Glutamatergic neuron (in vitro differentiated cells): ENCODE measurements at regions not wholly inside any gene's neighbourhood (a gene's known extent, or its start where the extent isn't known, plus 50 kb on each side); places are given as distances from the start of the nearest gene placed in this dataset.
"Not testable (repeated sequence)": the region's sequence is repeated elsewhere in the genome, so short reads cannot be mapped to it uniquely, and the experiment has no call there.

Experiments
- DNase-seq: peaks from one replicate; pipeline ENCODE4 v3.0.0; 2022
- H3K27ac Mint-ChIP-seq: one replicate; pipeline ENCODE4 v1.8.0; 2020; ENCODE audit warnings: mild to moderate bottlenecking, mixed read lengths, inconsistent platforms; ENCODE audit not compliant: unreplicated experiment
- H3K27me3 Mint-ChIP-seq: one replicate; pipeline ENCODE4 v1.8.0; 2020; ENCODE audit warnings: mild to moderate bottlenecking, moderate library complexity, mixed read lengths, inconsistent platforms; ENCODE audit not compliant: unreplicated experiment
- H3K36me3 Mint-ChIP-seq: one replicate; pipeline ENCODE4 v1.8.0; 2020; ENCODE audit warnings: mild to moderate bottlenecking, mixed read lengths, inconsistent platforms; ENCODE audit not compliant: unreplicated experiment
- H3K4me1 Mint-ChIP-seq: one replicate; pipeline ENCODE4 v1.8.0; 2020; ENCODE audit warnings: mild to moderate bottlenecking, low read depth, mixed read lengths, inconsistent platforms; ENCODE audit not compliant: unreplicated experiment
- H3K4me3 Mint-ChIP-seq: one replicate; pipeline ENCODE4 v1.8.0; 2020; ENCODE audit warnings: mild to moderate bottlenecking, mixed read lengths, inconsistent platforms; ENCODE audit not compliant: unreplicated experiment
- H3K9me3 Mint-ChIP-seq: one replicate; pipeline ENCODE4 v1.8.0; 2020; ENCODE audit warnings: mild to moderate bottlenecking, moderate library complexity, mixed read lengths, inconsistent platforms; ENCODE audit not compliant: unreplicated experiment
- TF ChIP-seq, protein P1 (sequence below): fragments of 200-600 bp; sonication (generic); IDR thresholded peaks from one replicate; pipeline ENCODE4 v1.5.0; 2021; ENCODE audit not compliant: partially characterized antibody, unreplicated experiment

DNA sequence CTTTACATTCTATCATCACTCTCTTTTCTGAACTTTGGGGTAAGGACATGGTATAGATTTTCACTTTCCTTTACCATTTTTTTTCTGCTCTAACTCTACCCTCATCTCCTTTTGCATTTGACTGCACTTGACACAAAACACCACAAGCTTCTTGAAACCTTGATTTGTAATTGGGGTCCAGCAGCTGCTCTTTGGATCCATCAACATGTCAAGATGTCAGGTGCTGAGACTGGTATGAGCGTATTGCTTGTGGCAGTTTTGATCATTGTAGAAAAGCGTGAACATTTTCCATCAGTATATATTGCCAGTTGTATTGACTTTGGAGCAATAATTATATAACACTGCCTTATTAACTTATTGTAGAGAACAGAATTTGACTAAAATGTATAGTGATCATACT, 838.6 kb downstream of the TRHDE start:
- no peaks in the 10 kb centered on the region for H3K9me3 Mint-ChIP-seq
- DNase-seq = no peak
- H3K4me3 Mint-ChIP-seq = no peak overlapping the region
- TF ChIP-seq, protein P1, sequence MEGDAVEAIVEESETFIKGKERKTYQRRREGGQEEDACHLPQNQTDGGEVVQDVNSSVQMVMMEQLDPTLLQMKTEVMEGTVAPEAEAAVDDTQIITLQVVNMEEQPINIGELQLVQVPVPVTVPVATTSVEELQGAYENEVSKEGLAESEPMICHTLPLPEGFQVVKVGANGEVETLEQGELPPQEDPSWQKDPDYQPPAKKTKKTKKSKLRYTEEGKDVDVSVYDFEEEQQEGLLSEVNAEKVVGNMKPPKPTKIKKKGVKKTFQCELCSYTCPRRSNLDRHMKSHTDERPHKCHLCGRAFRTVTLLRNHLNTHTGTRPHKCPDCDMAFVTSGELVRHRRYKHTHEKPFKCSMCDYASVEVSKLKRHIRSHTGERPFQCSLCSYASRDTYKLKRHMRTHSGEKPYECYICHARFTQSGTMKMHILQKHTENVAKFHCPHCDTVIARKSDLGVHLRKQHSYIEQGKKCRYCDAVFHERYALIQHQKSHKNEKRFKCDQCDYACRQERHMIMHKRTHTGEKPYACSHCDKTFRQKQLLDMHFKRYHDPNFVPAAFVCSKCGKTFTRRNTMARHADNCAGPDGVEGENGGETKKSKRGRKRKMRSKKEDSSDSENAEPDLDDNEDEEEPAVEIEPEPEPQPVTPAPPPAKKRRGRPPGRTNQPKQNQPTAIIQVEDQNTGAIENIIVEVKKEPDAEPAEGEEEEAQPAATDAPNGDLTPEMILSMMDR = no peak
- H3K27me3 Mint-ChIP-seq = no peaks in the 10 kb centered on the region
- no peaks in the 10 kb centered on the region for H3K36me3 Mint-ChIP-seq
- peaks cover 3% of the 10 kb centered on the region for H3K4me1 Mint-ChIP-seq
- H3K27ac Mint-ChIP-seq = no peak overlapping the region

DNA sequence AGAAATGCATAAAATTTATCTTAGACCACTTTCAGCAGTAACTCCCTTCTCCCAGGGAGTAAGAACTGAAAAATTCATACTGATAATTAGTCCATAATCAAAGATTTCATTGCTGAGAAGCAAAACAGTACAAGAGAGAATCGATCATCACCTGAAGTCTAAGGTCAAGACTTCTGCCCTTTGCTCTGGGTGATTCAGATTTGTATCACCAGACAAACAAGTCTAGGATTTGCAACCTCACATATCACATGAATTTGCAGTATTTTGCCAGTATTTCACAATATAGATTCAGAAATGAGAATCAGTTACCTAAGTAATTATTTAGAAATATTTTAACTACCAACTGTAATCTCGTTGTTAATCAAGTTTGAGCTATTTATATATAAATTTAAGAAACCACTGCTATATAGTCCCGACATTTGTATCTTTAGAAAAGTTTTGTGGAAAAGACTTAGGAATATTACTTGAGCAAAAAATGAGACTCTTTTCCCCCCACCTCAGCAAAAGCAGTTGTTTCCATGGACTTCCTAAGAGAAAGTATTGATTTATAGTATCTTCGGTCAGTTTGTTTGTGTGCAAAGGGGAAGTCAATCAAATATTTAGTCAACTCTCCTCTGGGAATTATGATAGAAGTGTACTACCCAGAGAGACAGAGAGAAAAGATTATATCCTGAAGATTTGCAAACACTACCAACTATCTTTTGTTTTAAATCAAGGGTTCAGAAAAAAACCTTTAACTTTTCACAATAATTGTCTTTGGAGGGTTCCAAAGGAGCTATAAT, 840.1 kb downstream of the TRHDE start:
- TF ChIP-seq, protein P1 = no peak
- no peak overlapping the region for H3K27ac Mint-ChIP-seq
- no peak for DNase-seq
- no peaks in the 10 kb centered on the region for H3K36me3 Mint-ChIP-seq
- no peaks in the 10 kb centered on the region for H3K9me3 Mint-ChIP-seq
- H3K4me1 Mint-ChIP-seq = no peaks in the 10 kb centered on the region
- no peak overlapping the region for H3K4me3 Mint-ChIP-seq
- H3K27me3 Mint-ChIP-seq = no peaks in the 10 kb centered on the region

DNA sequence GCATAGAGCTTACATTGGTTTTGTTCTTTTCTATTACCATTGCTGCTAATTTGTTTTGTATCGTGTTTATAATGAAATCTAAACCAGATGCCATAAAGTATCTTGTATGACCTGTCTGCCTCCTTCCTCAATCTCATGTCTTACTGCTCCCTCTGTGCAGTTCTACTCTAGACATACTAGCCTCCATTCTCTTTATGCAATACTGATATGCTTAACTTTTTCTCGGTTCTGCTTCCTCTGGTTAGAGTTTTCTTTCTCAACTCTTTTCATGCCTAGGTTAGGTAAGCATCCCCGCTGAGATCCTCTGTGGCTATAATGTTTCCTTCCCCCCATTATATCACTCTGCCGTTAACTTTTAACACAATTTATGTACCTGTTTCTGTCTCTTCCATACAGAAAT, 852.3 kb downstream of the TRHDE start:
- Mint-ChIP-seq H3K4me1 (no peaks in the 10 kb centered on the region), H3K9me3 (no peaks in the 10 kb centered on the region), H3K4me3 (no peak overlapping the region), H3K36me3 (no peaks in the 10 kb centered on the region), H3K27ac (no peak overlapping the region), H3K27me3 (no peaks in the 10 kb centered on the region)
- TF ChIP-seq, protein P1 = no peak
- no peak for DNase-seq

DNA sequence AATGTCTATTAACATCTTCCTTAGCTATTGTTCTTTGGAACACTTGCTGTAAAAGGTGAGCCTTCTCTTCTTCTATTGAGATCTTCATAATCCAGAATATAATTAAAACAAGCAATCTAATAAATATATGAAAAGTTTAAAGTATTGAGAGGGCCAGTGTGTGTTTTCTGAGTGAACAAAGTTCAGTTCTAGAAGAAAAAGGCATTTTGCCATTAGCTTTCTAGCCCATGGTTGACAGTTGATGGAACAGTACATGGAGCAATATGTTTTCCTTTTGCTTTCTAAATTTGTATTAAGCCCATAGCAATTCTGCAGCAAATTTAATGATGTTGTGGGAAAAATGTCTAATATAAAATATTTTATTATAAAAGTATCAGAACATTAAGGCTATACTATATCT, 853.0 kb downstream of the TRHDE start:
- Mint-ChIP-seq H3K27ac (no peak overlapping the region), H3K27me3 (no peaks in the 10 kb centered on the region), H3K9me3 (no peaks in the 10 kb centered on the region), H3K4me3 (no peak overlapping the region), H3K4me1 (no peaks in the 10 kb centered on the region), H3K36me3 (no peaks in the 10 kb centered on the region)
- no peak for DNase-seq
- TF ChIP-seq, protein P1 = no peak

DNA sequence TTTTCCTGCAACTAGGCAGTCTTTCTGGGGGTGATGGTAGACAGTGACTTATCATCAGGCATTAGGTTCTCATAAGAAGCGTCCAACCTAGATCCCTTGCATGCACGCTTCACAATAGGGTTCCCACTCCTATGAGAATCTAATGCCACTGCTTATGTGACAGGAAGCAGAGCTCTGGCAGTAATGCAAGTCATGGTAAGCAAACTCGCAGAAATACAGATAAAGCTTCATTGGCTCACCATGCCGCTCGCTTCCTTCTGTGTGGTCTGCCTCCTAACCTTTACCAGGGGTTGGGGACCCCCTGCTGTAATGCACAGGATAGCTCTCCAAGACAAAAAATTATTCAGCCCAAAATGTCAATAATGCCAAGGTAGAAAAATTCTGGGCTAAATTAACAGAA, 864.2 kb downstream of the TRHDE start:
- no peaks in the 10 kb centered on the region for H3K36me3 Mint-ChIP-seq

DNA sequence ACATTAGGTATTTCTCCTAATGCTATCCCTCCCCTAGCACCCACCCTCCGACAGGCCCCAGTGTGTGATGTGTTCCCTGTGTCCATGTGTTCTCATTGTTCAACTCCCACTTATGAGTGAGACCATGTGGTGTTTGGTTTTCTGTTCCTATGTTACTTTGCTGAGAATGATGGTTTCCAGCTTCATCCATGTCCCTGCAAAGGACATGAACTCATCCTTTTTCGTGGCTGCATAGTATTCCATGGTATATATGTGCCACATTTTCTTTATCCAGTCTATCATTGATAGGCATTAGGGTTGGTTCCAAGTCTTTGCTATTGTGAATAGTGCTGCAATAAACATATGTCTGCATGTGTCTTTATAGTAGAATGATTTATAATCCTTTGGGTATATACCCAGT, 867.5 kb downstream of the TRHDE start:
- not testable (repeated sequence) for H3K27ac Mint-ChIP-seq

More for the DNA sequence above, 864.2 kb downstream of the TRHDE start:
- no peak overlapping the region for H3K27ac Mint-ChIP-seq
- H3K4me3 Mint-ChIP-seq = no peak overlapping the region
- DNase-seq = no peak
- H3K27me3 Mint-ChIP-seq = no peaks in the 10 kb centered on the region
- H3K4me1 Mint-ChIP-seq = no peaks in the 10 kb centered on the region
- TF ChIP-seq, protein P1 = no peak
- no peaks in the 10 kb centered on the region for H3K9me3 Mint-ChIP-seq

More for the DNA sequence above, 867.5 kb downstream of the TRHDE start:
- H3K9me3 Mint-ChIP-seq, H3K4me3 Mint-ChIP-seq, H3K4me1 Mint-ChIP-seq, H3K27me3 Mint-ChIP-seq, DNase-seq, H3K36me3 Mint-ChIP-seq: not testable (repeated sequence)
